ENCODE measurements at regions not wholly inside any gene's neighbourhood (a gene's known extent, or its start where the extent isn't known, plus 50 kb on each side); places are given as distances from the start of the nearest gene placed in this dataset.
A peak's percentile ranks its signal among the peaks of the same experiment; 100 is the strongest.

- no peaks in the 10 kb centered on the region for H3F3A ChIP-seq (replicated peaks; ENCODE audit: insufficient read depth)
- H4K20me1 ChIP-seq (ENCODE audit: insufficient read depth), result no peaks in the 10 kb centered on the region
- H3K9me3 ChIP-seq, result 0 out of 2 replicates have a peak, but pooled peaks cover 4% of the 10 kb centered on the region
- ChIA-PET POLR2A (no interaction called here), CTCF (no interaction called here)
- no peaks in the 10 kb centered on the region for H3K79me2 ChIP-seq (ENCODE audit: insufficient read depth)
- WGBS (ENCODE audit: low lambda C conversion rate), result 16% methylated on average over 4 of the region's 4 CpGs
- H3K4me2 ChIP-seq, result no peak overlapping the region
- no peak overlapping the region for H3K4me3 ChIP-seq (ENCODE audit: low read depth in 2 of 2, low read length in 1 of 2)
- no peaks in the 10 kb centered on the region for H3K9me2 ChIP-seq
- no peaks in the 10 kb centered on the region for H3K27me3 ChIP-seq (ENCODE audit: insufficient read depth)
- peak; percentile 9 for DNase-seq
- H3K9ac ChIP-seq, result no peak overlapping the region
- H3K36me3 ChIP-seq (replicated peaks in 1 of 2; ENCODE audit: control insufficient read depth in 1 of 2, insufficient read depth in 2 of 2, low read length in 1 of 2), result no peaks in the 10 kb centered on the region
- no peak for TF ChIP-seq USF2 (IDR thresholded peaks at IDR 0.05; ENCODE audit: borderline replicate concordance, low read depth, low read length)
- no peak for TF ChIP-seq ELF1 (IDR thresholded peaks at IDR 0.05)
- no peak for TF ChIP-seq RXRA (IDR thresholded peaks at IDR 0.05; ENCODE audit: borderline replicate concordance, low read depth)
- TF ChIP-seq REST (IDR thresholded peaks at IDR 0.05; ENCODE audit: low read depth, low read length), result no peak
- TF ChIP-seq FOXJ3 (CRISPR knock-in tag; IDR thresholded peaks at IDR 0.05), result no peak
- TF ChIP-seq RAD21 (IDR thresholded peaks at IDR 0.05; ENCODE audit: low read length), result no peak
- TF ChIP-seq FOSL2 (IDR thresholded peaks at IDR 0.05; ENCODE audit: borderline replicate concordance, low read depth), result no peak
- no peak for TF ChIP-seq YY1 (IDR thresholded peaks at IDR 0.05; ENCODE audit: low read depth)
- TF ChIP-seq NRF1 (IDR thresholded peaks at IDR 0.05; ENCODE audit: low read depth, low read length), result no peak
- no peak for TF ChIP-seq GABPA (IDR thresholded peaks at IDR 0.05; ENCODE audit: low read depth)
- TF ChIP-seq SMC3 (IDR thresholded peaks at IDR 0.05; ENCODE audit: low read depth, low read length), result no peak
- TF ChIP-seq POLR2AphosphoS5 (IDR thresholded peaks at IDR 0.05; ENCODE audit: low read depth, low read length), result no peak
- no peak for TF ChIP-seq TAF1 (IDR thresholded peaks at IDR 0.05; ENCODE audit: borderline replicate concordance, low read depth, low read length)
- no peak for TF ChIP-seq IRF3 (IDR thresholded peaks at IDR 0.05; ENCODE audit: low read depth, low read length)
- H3K4me1 ChIP-seq (ENCODE audit: control insufficient read depth in 1 of 2, insufficient read depth in 2 of 2, low read depth in 1 of 2, low read length in 1 of 2), result peaks cover 0 to 2% of the 10 kb centered on the region in 2 experiments; a peak in 1 of 4 replicates
- no peak overlapping the region for H2AFZ ChIP-seq (ENCODE audit: low read depth)
- H3K27ac ChIP-seq (ENCODE audit: low read depth in 2 of 2, low read length in 1 of 2), result no peak overlapping the region
Measured at GRCh38 chr10:125599194-125599593, 83.8 kb downstream of the TEX36 start.

All from SK-N-SH (cell line).